ENCODE measurements at regions not wholly inside any gene's neighbourhood (a gene's known extent, or its start where the extent isn't known, plus 50 kb on each side); places are given as distances from the start of the nearest gene placed in this dataset.

DNA sequence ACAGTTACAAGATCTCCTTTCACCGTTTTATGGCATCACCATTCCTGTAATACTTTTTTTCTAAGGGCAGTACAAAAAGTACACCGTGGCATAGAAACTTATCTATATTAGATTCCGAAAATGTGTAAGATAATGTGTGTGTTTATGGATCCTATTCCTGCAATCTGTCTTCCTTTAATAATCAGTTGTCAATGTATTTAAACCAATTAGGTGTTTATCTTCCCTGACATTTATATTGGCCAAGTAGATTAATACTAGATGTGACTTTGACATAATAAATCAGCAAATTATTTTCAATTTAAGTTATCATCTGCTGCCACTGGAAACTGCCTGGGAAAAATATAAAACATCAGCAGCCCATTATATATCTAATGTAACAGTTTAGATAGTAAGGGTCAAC, 770.3 kb upstream of the ADGRL2 start:
- H3K9me3 ChIP-seq (ENCODE audit: low read length), result no peaks in the 10 kb centered on the region
- H3K27me3 ChIP-seq (ENCODE audit: insufficient read depth, low read length, poor library complexity, severe bottlenecking), result no peaks in the 10 kb centered on the region
- no peaks in the 10 kb centered on the region for H3K36me3 ChIP-seq (ENCODE audit: insufficient read depth, low read length)
- CTCF ChIA-PET, result no interaction called here
- no peaks in the 10 kb centered on the region for H3K36me3 Mint-ChIP-seq
- H3K4me1 Mint-ChIP-seq, result no peaks in the 10 kb centered on the region
- no peaks in the 10 kb centered on the region for H3K27me3 Mint-ChIP-seq
- POLR2A ChIA-PET, result no interaction called here
- no peaks in the 10 kb centered on the region for H3K4me1 ChIP-seq (ENCODE audit: insufficient read depth, low read length)
- H3K9me3 Mint-ChIP-seq, result peaks cover 8 to 18% (median 13%) of the 10 kb centered on the region in 5 donors
- H3K27ac Mint-ChIP-seq, result no peak overlapping the region
- H3K4me3 ChIP-seq (ENCODE audit: low read length), result no peak overlapping the region
- no peak overlapping the region for H3K27ac ChIP-seq (ENCODE audit: low read depth, low read length)
- DNase-seq, result no peak
- H3K4me3 Mint-ChIP-seq, result no peak overlapping the region

DNA sequence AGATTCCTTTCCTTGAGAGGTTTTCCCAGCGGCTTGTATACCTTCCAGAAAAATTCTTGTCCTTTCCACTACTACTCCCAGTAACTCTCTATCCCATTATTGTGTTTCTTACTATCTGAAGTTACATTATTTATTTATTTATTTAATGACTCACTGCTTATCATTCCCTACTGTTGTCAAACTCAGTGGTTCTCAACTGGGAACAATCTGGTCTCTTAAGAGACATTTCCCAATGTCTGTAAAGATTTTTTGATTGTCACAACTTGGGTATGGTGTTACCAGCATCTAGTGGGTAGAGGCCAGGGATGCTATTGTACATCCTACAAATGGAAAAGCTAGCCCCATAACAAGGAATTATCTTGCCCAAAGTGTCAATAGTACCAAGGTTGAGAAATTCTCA, 771.5 kb upstream of the ADGRL2 start:
- no peaks in the 10 kb centered on the region for H3K36me3 Mint-ChIP-seq
- no peak overlapping the region for H3K27ac ChIP-seq (ENCODE audit: low read depth, low read length)

DNA sequence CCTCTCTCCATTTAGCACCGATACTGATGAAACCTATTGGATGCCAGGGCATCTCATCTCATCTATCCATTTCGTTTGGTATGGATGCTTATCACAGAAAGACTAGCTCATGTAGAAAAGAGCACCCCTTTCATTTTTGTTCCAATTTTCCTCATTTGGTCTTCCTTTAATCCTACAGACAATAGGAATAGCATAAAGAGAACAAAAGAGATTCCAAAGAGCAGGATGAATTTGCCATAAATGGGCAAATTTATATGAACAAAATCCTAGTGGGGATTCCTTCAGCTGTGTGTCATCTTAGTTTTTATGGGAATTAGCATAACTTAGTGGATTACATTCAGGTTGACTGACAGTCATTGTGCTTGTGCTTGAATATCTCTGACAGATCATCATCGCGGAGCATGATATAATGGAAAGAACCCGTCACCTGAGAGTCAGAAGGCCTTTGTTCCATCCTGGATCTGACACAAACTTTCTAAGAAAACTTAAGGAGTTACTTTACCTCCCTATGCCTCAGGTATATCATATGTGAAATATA, 777.5 kb upstream of the ADGRL2 start:
- no peaks in the 10 kb centered on the region for H3K27me3 ChIP-seq (ENCODE audit: insufficient read depth, low read length, poor library complexity, severe bottlenecking)
- Mint-ChIP-seq H3K27me3 (no peaks in the 10 kb centered on the region), H3K4me1 (no peaks in the 10 kb centered on the region), H3K27ac (no peak overlapping the region), H3K9me3 (peaks cover 4 to 19% (median 7%) of the 10 kb centered on the region in 5 donors), H3K4me3 (no peak overlapping the region), H3K36me3 (no peaks in the 10 kb centered on the region)
- CTCF ChIA-PET, result no interaction called here
- no peak for DNase-seq
- no peaks in the 10 kb centered on the region for H3K9me3 ChIP-seq (ENCODE audit: low read length)
- no peaks in the 10 kb centered on the region for H3K36me3 ChIP-seq (ENCODE audit: insufficient read depth, low read length)
- POLR2A ChIA-PET, result no interaction called here
- H3K4me1 ChIP-seq (ENCODE audit: insufficient read depth, low read length), result no peaks in the 10 kb centered on the region
- no peak overlapping the region for H3K27ac ChIP-seq (ENCODE audit: low read depth, low read length)
- no peak overlapping the region for H3K4me3 ChIP-seq (ENCODE audit: low read length)

More for the DNA sequence above, 771.5 kb upstream of the ADGRL2 start:
- no peak for DNase-seq
- Mint-ChIP-seq H3K9me3 (peaks cover 7 to 19% (median 13%) of the 10 kb centered on the region in 5 donors), H3K4me3 (no peak overlapping the region), H3K4me1 (no peaks in the 10 kb centered on the region), H3K27me3 (no peaks in the 10 kb centered on the region), H3K27ac (no peak overlapping the region)
- ChIA-PET CTCF (no interaction called here), POLR2A (no interaction called here)
- Histone ChIP-seq H3K4me3 (ENCODE audit: low read length) (no peak overlapping the region), H3K4me1 (ENCODE audit: insufficient read depth, low read length) (no peaks in the 10 kb centered on the region), H3K27me3 (ENCODE audit: insufficient read depth, low read length, poor library complexity, severe bottlenecking) (no peaks in the 10 kb centered on the region), H3K9me3 (ENCODE audit: low read length) (no peaks in the 10 kb centered on the region), H3K36me3 (ENCODE audit: insufficient read depth, low read length) (no peaks in the 10 kb centered on the region)

DNA sequence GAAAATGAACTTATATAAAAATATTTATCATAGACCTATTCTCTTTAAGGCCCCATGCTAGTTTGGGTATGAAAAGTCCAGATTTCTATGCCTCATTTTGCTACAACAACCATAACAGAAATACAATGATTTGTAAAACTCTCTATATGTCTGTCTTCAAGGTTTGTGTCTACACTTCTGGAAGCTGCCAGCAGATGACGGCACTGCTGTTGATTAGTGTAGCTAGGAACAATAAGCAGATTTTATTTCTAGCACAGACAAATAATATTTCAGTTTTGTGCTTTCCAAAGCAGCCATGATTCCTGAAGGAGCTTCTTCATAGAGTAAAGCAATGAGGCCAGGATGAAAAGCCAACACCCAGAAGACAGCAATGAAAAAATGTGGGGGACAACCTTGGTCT, 779.6 kb upstream of the ADGRL2 start:
- no peak overlapping the region for H3K27ac ChIP-seq (ENCODE audit: low read depth, low read length)
- H3K4me1 Mint-ChIP-seq, result no peaks in the 10 kb centered on the region
- H3K27me3 ChIP-seq (ENCODE audit: insufficient read depth, low read length, poor library complexity, severe bottlenecking), result no peaks in the 10 kb centered on the region
- no peaks in the 10 kb centered on the region for H3K36me3 ChIP-seq (ENCODE audit: insufficient read depth, low read length)
- H3K4me3 ChIP-seq (ENCODE audit: low read length), result no peak overlapping the region
- H3K36me3 Mint-ChIP-seq, result no peaks in the 10 kb centered on the region
- no peaks in the 10 kb centered on the region for H3K27me3 Mint-ChIP-seq
- peaks cover 2 to 28% (median 14%) of the 10 kb centered on the region in 5 donors for H3K9me3 Mint-ChIP-seq
- no peak overlapping the region for H3K4me3 Mint-ChIP-seq
- CTCF ChIA-PET, result no interaction called here
- H3K27ac Mint-ChIP-seq, result no peak overlapping the region
- POLR2A ChIA-PET, result no interaction called here
- H3K9me3 ChIP-seq (ENCODE audit: low read length), result no peaks in the 10 kb centered on the region
- no peaks in the 10 kb centered on the region for H3K4me1 ChIP-seq (ENCODE audit: insufficient read depth, low read length)
- DNase-seq, result no peak

DNA sequence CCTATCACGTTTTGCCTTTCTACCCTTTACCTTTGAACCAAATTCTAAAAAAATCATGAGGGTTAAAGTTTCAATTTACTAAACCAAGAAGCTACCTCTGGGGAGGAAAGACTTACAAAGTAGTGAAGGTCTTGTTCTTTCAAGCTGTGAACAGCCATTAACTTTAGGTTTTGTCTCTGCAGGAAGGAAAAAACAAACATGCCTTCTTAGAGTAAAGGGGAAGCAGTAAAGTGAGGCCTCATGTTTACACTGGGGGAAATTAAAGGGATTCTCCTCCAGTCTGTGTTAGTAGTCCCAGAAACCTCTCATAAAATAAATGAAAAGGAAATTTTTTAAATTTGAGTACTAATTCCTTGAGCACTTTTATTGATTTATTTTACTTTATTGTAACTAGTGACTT, 780.2 kb upstream of the ADGRL2 start:
- ChIA-PET POLR2A (no interaction called here), CTCF (no interaction called here)
- Mint-ChIP-seq H3K4me3 (no peak overlapping the region), H3K27ac (no peak overlapping the region), H3K4me1 (no peaks in the 10 kb centered on the region), H3K36me3 (no peaks in the 10 kb centered on the region), H3K9me3 (peaks cover 0 to 27% (median 15%) of the 10 kb centered on the region in 5 donors), H3K27me3 (no peaks in the 10 kb centered on the region)
- Histone ChIP-seq H3K27me3 (ENCODE audit: insufficient read depth, low read length, poor library complexity, severe bottlenecking) (no peaks in the 10 kb centered on the region), H3K27ac (ENCODE audit: low read depth, low read length) (no peak overlapping the region), H3K4me3 (ENCODE audit: low read length) (no peak overlapping the region), H3K9me3 (ENCODE audit: low read length) (no peaks in the 10 kb centered on the region), H3K4me1 (ENCODE audit: insufficient read depth, low read length) (no peaks in the 10 kb centered on the region), H3K36me3 (ENCODE audit: insufficient read depth, low read length) (no peaks in the 10 kb centered on the region)
- DNase-seq, result no peak

DNA sequence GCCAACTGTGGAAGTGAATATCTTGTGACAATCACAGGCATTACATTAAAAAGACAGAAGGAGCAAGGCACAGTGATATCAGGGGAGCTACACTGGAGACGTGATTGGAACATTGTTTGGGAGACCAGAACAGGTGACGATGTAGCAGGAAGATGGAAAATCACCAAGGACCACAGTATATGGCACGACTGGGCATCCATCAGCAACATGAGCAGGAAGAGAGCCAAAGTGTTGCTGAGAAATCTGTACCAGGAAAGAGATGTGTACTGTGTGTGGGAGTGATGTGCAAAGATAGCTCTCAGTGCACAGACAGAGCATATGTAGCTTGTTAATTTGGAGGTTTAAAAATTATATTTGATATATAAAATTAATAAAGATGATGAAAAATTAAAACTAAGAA, 790.6 kb upstream of the ADGRL2 start:
- CTCF ChIA-PET, result no interaction called here
- DNase-seq, result no peak
- no peaks in the 10 kb centered on the region for H3K4me1 Mint-ChIP-seq

DNA sequence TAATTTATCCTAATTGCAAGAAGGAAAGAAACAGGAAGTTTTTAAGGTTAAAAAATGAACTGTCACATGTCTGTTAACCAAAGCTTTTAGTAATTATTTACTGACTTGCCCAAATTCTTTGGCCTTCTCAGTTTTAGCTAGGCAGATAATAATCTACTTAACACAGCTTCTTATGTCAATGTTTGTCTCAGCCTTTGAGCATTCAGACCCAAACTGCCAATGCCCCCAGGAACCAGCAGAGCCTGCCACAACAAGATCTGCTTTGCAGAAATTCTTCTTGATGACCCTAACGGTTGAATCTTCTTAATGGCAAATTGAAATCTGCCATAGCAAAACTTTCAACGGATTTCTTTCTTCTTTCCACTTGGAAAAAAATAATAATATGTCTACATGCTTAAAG, 792.4 kb upstream of the ADGRL2 start:
- no peak for DNase-seq
- peaks cover 3 to 31% (median 11%) of the 10 kb centered on the region in 5 donors for H3K9me3 Mint-ChIP-seq
- no peaks in the 10 kb centered on the region for H3K36me3 Mint-ChIP-seq
- Histone ChIP-seq H3K27me3 (ENCODE audit: insufficient read depth, low read length, poor library complexity, severe bottlenecking) (no peaks in the 10 kb centered on the region), H3K4me1 (ENCODE audit: insufficient read depth, low read length) (no peaks in the 10 kb centered on the region), H3K4me3 (ENCODE audit: low read length) (no peak overlapping the region), H3K27ac (ENCODE audit: low read depth, low read length) (no peak overlapping the region), H3K36me3 (ENCODE audit: insufficient read depth, low read length) (no peaks in the 10 kb centered on the region), H3K9me3 (ENCODE audit: low read length) (no peaks in the 10 kb centered on the region)
- ChIA-PET CTCF (no interaction called here), POLR2A (no interaction called here)
- H3K27me3 Mint-ChIP-seq, result no peaks in the 10 kb centered on the region
- H3K27ac Mint-ChIP-seq, result no peak overlapping the region
- H3K4me3 Mint-ChIP-seq, result no peak overlapping the region
- no peaks in the 10 kb centered on the region for H3K4me1 Mint-ChIP-seq

More for the DNA sequence above, 790.6 kb upstream of the ADGRL2 start:
- Histone ChIP-seq H3K36me3 (ENCODE audit: insufficient read depth, low read length) (no peaks in the 10 kb centered on the region), H3K4me3 (ENCODE audit: low read length) (no peak overlapping the region), H3K27me3 (ENCODE audit: insufficient read depth, low read length, poor library complexity, severe bottlenecking) (no peaks in the 10 kb centered on the region), H3K4me1 (ENCODE audit: insufficient read depth, low read length) (no peaks in the 10 kb centered on the region), H3K27ac (ENCODE audit: low read depth, low read length) (no peak overlapping the region), H3K9me3 (ENCODE audit: low read length) (no peaks in the 10 kb centered on the region)
- Mint-ChIP-seq H3K4me3 (no peak overlapping the region), H3K27ac (no peak overlapping the region), H3K9me3 (peaks cover 2 to 21% (median 6%) of the 10 kb centered on the region in 5 donors), H3K36me3 (no peaks in the 10 kb centered on the region), H3K27me3 (no peaks in the 10 kb centered on the region)
- POLR2A ChIA-PET, result no interaction called here

DNA sequence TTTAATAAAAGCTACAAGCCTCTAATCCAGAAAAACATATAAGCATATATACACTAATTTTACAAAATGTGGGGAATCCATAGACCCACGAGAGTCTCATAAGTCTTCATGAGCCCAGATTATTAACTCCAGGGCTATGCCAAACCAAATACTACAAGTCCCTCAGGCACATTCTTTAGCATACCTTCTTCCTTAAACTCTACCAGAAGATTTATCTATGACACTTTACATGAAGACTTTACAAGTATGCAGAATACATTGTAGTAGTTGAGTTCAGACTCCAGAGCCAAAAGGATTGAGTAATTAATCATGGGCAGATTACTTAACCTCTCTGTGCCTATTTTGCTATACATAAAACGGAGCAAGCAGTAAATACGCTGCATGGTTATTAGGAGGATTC, 793.7 kb upstream of the ADGRL2 start:
- Histone ChIP-seq H3K36me3 (ENCODE audit: insufficient read depth, low read length) (no peaks in the 10 kb centered on the region), H3K27me3 (ENCODE audit: insufficient read depth, low read length, poor library complexity, severe bottlenecking) (no peaks in the 10 kb centered on the region), H3K4me1 (ENCODE audit: insufficient read depth, low read length) (no peaks in the 10 kb centered on the region), H3K27ac (ENCODE audit: low read depth, low read length) (no peak overlapping the region), H3K4me3 (ENCODE audit: low read length) (no peak overlapping the region), H3K9me3 (ENCODE audit: low read length) (no peaks in the 10 kb centered on the region)
- H3K9me3 Mint-ChIP-seq, result peaks cover 3 to 33% (median 7%) of the 10 kb centered on the region in 5 donors
- H3K4me1 Mint-ChIP-seq, result no peaks in the 10 kb centered on the region
- no peaks in the 10 kb centered on the region for H3K36me3 Mint-ChIP-seq
- H3K27me3 Mint-ChIP-seq, result no peaks in the 10 kb centered on the region
- ChIA-PET CTCF (no interaction called here), POLR2A (no interaction called here)
- H3K4me3 Mint-ChIP-seq, result no peak overlapping the region
- no peak for DNase-seq
- H3K27ac Mint-ChIP-seq, result no peak overlapping the region

DNA sequence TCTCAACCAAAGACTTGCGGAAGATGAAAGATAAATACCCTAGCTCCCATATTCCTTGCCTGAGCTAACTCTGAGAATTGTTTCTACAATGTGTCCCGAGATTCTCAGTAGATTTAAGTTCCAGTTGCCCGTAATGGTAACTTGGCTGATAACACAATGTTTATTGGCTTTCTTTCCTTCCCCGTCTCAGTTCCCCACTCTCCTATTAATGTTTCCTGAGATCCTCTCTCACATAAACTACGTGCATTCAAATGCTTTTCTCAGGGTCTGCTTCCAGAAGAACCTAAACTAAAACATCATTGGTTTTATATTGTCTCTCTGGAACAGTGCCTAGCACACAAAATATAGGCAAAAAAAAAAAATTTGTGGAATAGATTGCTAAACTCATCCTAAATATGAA, 794.2 kb upstream of the ADGRL2 start:
- no peaks in the 10 kb centered on the region for H3K9me3 ChIP-seq (ENCODE audit: low read length)
- H3K27me3 Mint-ChIP-seq, result no peaks in the 10 kb centered on the region
- no peaks in the 10 kb centered on the region for H3K4me1 ChIP-seq (ENCODE audit: insufficient read depth, low read length)
- POLR2A ChIA-PET, result no interaction called here
- H3K27me3 ChIP-seq (ENCODE audit: insufficient read depth, low read length, poor library complexity, severe bottlenecking), result no peaks in the 10 kb centered on the region
- H3K27ac Mint-ChIP-seq, result no peak overlapping the region
- no peak overlapping the region for H3K4me3 ChIP-seq (ENCODE audit: low read length)
- DNase-seq, result no peak
- H3K36me3 ChIP-seq (ENCODE audit: insufficient read depth, low read length), result no peaks in the 10 kb centered on the region
- H3K9me3 Mint-ChIP-seq, result peaks cover 2 to 33% (median 7%) of the 10 kb centered on the region in 5 donors
- CTCF ChIA-PET, result no interaction called here
- no peaks in the 10 kb centered on the region for H3K36me3 Mint-ChIP-seq
- no peak overlapping the region for H3K4me3 Mint-ChIP-seq
- no peaks in the 10 kb centered on the region for H3K4me1 Mint-ChIP-seq
- H3K27ac ChIP-seq (ENCODE audit: low read depth, low read length), result no peak overlapping the region
